ENCODE measurements at regions not wholly inside any gene's neighbourhood (a gene's known extent, or its start where the extent isn't known, plus 50 kb on each side); places are given as distances from the start of the nearest gene placed in this dataset.

- H3K4me1 ChIP-seq (ENCODE audit: control insufficient read depth in 1 of 2, insufficient read depth in 2 of 2, low read depth in 1 of 2, low read length in 1 of 2) = no peaks in the 10 kb centered on the region
- H2AFZ ChIP-seq (ENCODE audit: low read depth) = no peak overlapping the region
- no peaks in the 10 kb centered on the region for H4K20me1 ChIP-seq (ENCODE audit: insufficient read depth)
- no peak for DNase-seq
- no peaks in the 10 kb centered on the region; the same call in 1 of the 2 replicates for H3K9me3 ChIP-seq
- H3K9ac ChIP-seq = no peak overlapping the region
- H3K36me3 ChIP-seq (replicated peaks in 1 of 2; ENCODE audit: control insufficient read depth in 1 of 2, insufficient read depth in 2 of 2, low read length in 1 of 2) = no peaks in the 10 kb centered on the region
- TF ChIP-seq PBX3 (IDR thresholded peaks at IDR 0.05) = no peak
- no peak for TF ChIP-seq RCOR1 (IDR thresholded peaks at IDR 0.05; ENCODE audit: low read length)
- no peak for TF ChIP-seq EZH2phosphoT487 (IDR thresholded peaks at IDR 0.05; ENCODE audit: borderline replicate concordance, low read depth)
- no peak for TF ChIP-seq GABPA (IDR thresholded peaks at IDR 0.05; ENCODE audit: low read depth)
- TF ChIP-seq, protein P1, sequence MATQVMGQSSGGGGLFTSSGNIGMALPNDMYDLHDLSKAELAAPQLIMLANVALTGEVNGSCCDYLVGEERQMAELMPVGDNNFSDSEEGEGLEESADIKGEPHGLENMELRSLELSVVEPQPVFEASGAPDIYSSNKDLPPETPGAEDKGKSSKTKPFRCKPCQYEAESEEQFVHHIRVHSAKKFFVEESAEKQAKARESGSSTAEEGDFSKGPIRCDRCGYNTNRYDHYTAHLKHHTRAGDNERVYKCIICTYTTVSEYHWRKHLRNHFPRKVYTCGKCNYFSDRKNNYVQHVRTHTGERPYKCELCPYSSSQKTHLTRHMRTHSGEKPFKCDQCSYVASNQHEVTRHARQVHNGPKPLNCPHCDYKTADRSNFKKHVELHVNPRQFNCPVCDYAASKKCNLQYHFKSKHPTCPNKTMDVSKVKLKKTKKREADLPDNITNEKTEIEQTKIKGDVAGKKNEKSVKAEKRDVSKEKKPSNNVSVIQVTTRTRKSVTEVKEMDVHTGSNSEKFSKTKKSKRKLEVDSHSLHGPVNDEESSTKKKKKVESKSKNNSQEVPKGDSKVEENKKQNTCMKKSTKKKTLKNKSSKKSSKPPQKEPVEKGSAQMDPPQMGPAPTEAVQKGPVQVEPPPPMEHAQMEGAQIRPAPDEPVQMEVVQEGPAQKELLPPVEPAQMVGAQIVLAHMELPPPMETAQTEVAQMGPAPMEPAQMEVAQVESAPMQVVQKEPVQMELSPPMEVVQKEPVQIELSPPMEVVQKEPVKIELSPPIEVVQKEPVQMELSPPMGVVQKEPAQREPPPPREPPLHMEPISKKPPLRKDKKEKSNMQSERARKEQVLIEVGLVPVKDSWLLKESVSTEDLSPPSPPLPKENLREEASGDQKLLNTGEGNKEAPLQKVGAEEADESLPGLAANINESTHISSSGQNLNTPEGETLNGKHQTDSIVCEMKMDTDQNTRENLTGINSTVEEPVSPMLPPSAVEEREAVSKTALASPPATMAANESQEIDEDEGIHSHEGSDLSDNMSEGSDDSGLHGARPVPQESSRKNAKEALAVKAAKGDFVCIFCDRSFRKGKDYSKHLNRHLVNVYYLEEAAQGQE (IDR thresholded peaks at IDR 0.05; ENCODE audit: low read depth, low read length) = no peak
- TF ChIP-seq USF1 (IDR thresholded peaks at IDR 0.05; ENCODE audit: borderline replicate concordance, low read depth) = no peak
- no peak for TF ChIP-seq RAD21 (IDR thresholded peaks at IDR 0.05; ENCODE audit: low read length)
- TF ChIP-seq NFIC (IDR thresholded peaks at IDR 0.05; ENCODE audit: borderline replicate concordance) = no peak
- TF ChIP-seq TCF12 (IDR thresholded peaks at IDR 0.05) = no peak
- TF ChIP-seq SIN3A (IDR thresholded peaks at IDR 0.05; ENCODE audit: borderline replicate concordance, low read depth, low read length) = no peak
- TF ChIP-seq, protein P2, sequence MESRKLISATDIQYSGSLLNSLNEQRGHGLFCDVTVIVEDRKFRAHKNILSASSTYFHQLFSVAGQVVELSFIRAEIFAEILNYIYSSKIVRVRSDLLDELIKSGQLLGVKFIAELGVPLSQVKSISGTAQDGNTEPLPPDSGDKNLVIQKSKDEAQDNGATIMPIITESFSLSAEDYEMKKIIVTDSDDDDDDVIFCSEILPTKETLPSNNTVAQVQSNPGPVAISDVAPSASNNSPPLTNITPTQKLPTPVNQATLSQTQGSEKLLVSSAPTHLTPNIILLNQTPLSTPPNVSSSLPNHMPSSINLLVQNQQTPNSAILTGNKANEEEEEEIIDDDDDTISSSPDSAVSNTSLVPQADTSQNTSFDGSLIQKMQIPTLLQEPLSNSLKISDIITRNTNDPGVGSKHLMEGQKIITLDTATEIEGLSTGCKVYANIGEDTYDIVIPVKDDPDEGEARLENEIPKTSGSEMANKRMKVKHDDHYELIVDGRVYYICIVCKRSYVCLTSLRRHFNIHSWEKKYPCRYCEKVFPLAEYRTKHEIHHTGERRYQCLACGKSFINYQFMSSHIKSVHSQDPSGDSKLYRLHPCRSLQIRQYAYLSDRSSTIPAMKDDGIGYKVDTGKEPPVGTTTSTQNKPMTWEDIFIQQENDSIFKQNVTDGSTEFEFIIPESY (IDR thresholded peaks at IDR 0.05; ENCODE audit: borderline replicate concordance, low read depth) = no peak
- TF ChIP-seq CHD2 (IDR thresholded peaks at IDR 0.05; ENCODE audit: low read length, partially characterized antibody) = no peak
- no peak for TF ChIP-seq FOXM1 (IDR thresholded peaks at IDR 0.05; ENCODE audit: low read depth)
- no peak for TF ChIP-seq MAX (IDR thresholded peaks at IDR 0.05; ENCODE audit: low read depth)
- no peak for TF ChIP-seq FOSL2 (IDR thresholded peaks at IDR 0.05; ENCODE audit: borderline replicate concordance, low read depth)
- no peak for TF ChIP-seq NRF1 (IDR thresholded peaks at IDR 0.05; ENCODE audit: low read depth, low read length)
- ChIA-PET CTCF (interaction anchor here (0.9 to 2.1 kb wide), 5 partner anchors 11 to 211 kb away, joined by 3 to 6 read pairs (median 3); no protein-coding TSS in a partner anchor), POLR2A (no interaction called here)
- no peaks in the 10 kb centered on the region for H3K9me2 ChIP-seq
- no peaks in the 10 kb centered on the region for H3K79me2 ChIP-seq (ENCODE audit: insufficient read depth)
- no peak overlapping the region for H3K4me3 ChIP-seq (ENCODE audit: low read depth in 2 of 2, low read length in 1 of 2)
- WGBS (ENCODE audit: low lambda C conversion rate) = 18% methylated on average over 5 of the region's 5 CpGs
- H3K27me3 ChIP-seq (ENCODE audit: insufficient read depth) = no peaks in the 10 kb centered on the region
- H3K4me2 ChIP-seq = no peak overlapping the region
- H3F3A ChIP-seq (replicated peaks; ENCODE audit: insufficient read depth) = no peaks in the 10 kb centered on the region
- H3K27ac ChIP-seq (ENCODE audit: low read depth in 2 of 2, low read length in 1 of 2) = no peak overlapping the region
Measured at GRCh38 chr2:16150456-16151280, 210.3 kb downstream of the MYCN start.
